ENCODE measurements at regions not wholly inside any gene's neighbourhood (a gene's known extent, or its start where the extent isn't known, plus 50 kb on each side); places are given as distances from the start of the nearest gene placed in this dataset.

DNA sequence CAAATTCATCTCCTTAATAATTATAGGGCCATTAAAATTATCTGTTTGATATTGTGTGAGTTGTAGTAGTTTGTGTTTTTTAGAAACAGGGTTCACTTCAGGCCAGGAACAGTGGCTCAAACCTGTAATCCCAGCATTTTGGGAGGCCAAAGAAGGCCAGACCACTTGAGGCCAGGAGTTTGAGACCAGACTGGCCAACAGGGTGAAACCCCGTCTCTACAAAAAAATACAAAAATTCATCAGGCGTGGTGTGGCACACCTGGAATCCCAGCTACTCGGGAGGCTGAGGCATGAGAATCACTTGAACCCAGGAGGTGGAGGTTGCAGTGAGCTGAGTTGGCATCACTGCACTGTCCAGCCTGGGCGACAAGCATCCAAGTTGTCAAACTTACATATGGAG lies 57.0 kb downstream of the IARS1 start:
- no peak for TF ChIP-seq POLR2A (IDR thresholded peaks at IDR 0.05; ENCODE audit: low read length)
- no peak for TF ChIP-seq GATA1 (IDR thresholded peaks at IDR 0.05; ENCODE audit: low read depth, low read length)

Measured in erythroblast (primary cell).